Thyroid gland (tissue), 4 donors: ENCODE measurements at regions not wholly inside any gene's neighbourhood (a gene's known extent, or its start where the extent isn't known, plus 50 kb on each side); places are given as distances from the start of the nearest gene placed in this dataset.
"Not testable (repeated sequence)": the region's sequence is repeated elsewhere in the genome, so short reads cannot be mapped to it uniquely, and the experiment has no call there.

Experiments
- DNase-seq, 2 donors: peaks; one replicate each; pipeline ENCODE4 v3.0.0-alpha.2; 2019
- H3K27ac ChIP-seq, 3 donors: fragments of 200-600 bp; sonication (generic); 1 replicate in 2 of 3; 2 replicates in 1 of 3; pipeline ENCODE4 v1.5.1; 2016 to 2019; ENCODE audit warnings: mild to moderate bottlenecking in 1 of 3, moderate library complexity in 1 of 3
- H3K27me3 ChIP-seq: fragments of 200-600 bp; sonication (generic); one replicate; pipeline ENCODE4 v1.5.1; 2019
- H3K36me3 ChIP-seq, 2 donors: fragments of 200-600 bp; sonication (generic); one replicate each; pipeline ENCODE4 v1.5.1; 2016 to 2019
- H3K4me1 ChIP-seq, 2 donors: fragments of 200-600 bp; sonication (generic); one replicate each; pipeline ENCODE4 v1.5.1; 2017 to 2019
- H3K4me3 ChIP-seq, 3 donors: fragments of 200-600 bp; sonication (generic); replicated peaks in 1 of 3; 1 replicate in 2 of 3; 2 replicates in 1 of 3; pipeline ENCODE4 v1.5.1; 2016; ENCODE audit warnings: mild to moderate bottlenecking in 1 of 3
- H3K9me3 ChIP-seq: fragments of 200-600 bp; sonication (generic); one replicate; pipeline ENCODE4 v1.5.1; 2017
- POLR2A ChIP-seq, 2 donors: fragments of 450-650 bp; IDR thresholded peaks; one replicate each; pipeline ENCODE4 v1.6.1; 2017; ENCODE audit warnings: antibody characterized with exemption in 2 of 2, mild to moderate bottlenecking in 2 of 2, moderate library complexity in 1 of 2
- WGBS, 2 donors: methylation state at CpG; one replicate each; pipeline ENCODE4 v1.1.5; 2017; 5-methylcytosine and 5-hydroxymethylcytosine counted together
- intact Hi-C: fragments of 100-400 bp; cut with DNase I; formaldehyde crosslinking; loops from one replicate; pipeline ENCODE4 v1.15.1; 2023
- TF ChIP-seq, protein P1 (sequence below), 6 experiments: fragments of 200-600 bp in 3 of 6; fragments of 450-650 bp in 3 of 6; sonication (generic) in 3 of 6; IDR thresholded peaks; one replicate each; pipeline ENCODE4 v1.5.1; 2016 to 2019; ENCODE audit warnings: antibody characterized with exemption in 6 of 6, mild to moderate bottlenecking in 2 of 6, inconsistent platforms in 1 of 6, moderate library complexity in 1 of 6

DNA sequence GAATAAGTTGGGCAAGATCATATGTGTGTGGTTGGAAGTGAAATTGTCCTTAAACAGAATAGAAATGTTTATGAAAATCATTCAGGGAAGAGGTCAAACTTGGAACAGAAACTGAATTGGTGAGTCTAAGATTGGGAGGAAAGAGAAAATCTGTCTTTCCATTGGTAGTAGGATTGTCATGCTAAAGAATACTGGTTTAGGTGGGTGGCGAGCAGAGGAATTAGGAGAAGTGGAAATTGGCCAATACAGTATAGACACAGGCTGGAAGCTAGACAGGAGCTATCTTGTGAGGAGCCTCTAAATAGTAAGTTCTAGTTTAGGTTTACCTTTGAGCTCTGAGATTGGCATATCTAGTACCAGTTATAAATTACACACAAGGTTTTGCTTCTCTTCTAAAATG is 80.9 kb upstream of the KYNU start:
- H3K4me1 ChIP-seq = no peaks in the 10 kb centered on the region
- intact Hi-C loops = no loop called here
- no peaks in the 10 kb centered on the region for H3K36me3 ChIP-seq
- DNase-seq = no peak
- no peak overlapping the region for H3K27ac ChIP-seq
- 78 to 88% methylated on average over 1 of the region's 1 CpG for WGBS, 2 donors
- no peak for TF ChIP-seq POLR2A (IDR thresholded peaks at IDR 0.05)
- TF ChIP-seq, protein P1, sequence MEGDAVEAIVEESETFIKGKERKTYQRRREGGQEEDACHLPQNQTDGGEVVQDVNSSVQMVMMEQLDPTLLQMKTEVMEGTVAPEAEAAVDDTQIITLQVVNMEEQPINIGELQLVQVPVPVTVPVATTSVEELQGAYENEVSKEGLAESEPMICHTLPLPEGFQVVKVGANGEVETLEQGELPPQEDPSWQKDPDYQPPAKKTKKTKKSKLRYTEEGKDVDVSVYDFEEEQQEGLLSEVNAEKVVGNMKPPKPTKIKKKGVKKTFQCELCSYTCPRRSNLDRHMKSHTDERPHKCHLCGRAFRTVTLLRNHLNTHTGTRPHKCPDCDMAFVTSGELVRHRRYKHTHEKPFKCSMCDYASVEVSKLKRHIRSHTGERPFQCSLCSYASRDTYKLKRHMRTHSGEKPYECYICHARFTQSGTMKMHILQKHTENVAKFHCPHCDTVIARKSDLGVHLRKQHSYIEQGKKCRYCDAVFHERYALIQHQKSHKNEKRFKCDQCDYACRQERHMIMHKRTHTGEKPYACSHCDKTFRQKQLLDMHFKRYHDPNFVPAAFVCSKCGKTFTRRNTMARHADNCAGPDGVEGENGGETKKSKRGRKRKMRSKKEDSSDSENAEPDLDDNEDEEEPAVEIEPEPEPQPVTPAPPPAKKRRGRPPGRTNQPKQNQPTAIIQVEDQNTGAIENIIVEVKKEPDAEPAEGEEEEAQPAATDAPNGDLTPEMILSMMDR (IDR thresholded peaks at IDR 0.05) = no peak
- H3K9me3 ChIP-seq = no peaks in the 10 kb centered on the region
- H3K4me3 ChIP-seq = no peak overlapping the region
- H3K27me3 ChIP-seq = no peaks in the 10 kb centered on the region

DNA sequence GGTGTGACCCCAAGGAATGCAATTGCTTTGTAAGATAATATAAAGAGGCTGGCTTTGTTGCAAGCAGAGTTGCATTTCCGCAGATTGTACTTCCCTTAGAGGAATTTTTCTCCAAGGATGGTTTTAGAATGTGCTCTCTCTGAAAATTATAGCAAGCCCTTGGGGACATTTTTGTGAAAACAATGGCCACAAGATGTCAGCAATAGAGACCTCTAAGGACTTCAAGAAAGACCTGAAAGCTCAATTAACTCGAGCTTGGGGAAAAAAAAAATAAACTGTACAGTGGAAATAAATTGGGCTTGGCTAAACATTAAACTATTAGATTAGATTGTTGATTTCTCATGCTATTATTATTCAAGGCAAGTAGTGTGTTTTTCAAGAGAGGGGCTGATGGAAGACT is 81.3 kb upstream of the KYNU start:
- 21 to 25% methylated on average over 2 of the region's 2 CpGs for WGBS, 2 donors
- Histone ChIP-seq H3K27ac (no peak overlapping the region), H3K9me3 (no peaks in the 10 kb centered on the region), H3K27me3 (no peaks in the 10 kb centered on the region), H3K4me3 (no peak overlapping the region), H3K36me3 (no peaks in the 10 kb centered on the region), H3K4me1 (no peaks in the 10 kb centered on the region)
- TF ChIP-seq, protein P1 (IDR thresholded peaks at IDR 0.05) = no peak
- intact Hi-C loops = no loop called here
- no peak for DNase-seq

DNA sequence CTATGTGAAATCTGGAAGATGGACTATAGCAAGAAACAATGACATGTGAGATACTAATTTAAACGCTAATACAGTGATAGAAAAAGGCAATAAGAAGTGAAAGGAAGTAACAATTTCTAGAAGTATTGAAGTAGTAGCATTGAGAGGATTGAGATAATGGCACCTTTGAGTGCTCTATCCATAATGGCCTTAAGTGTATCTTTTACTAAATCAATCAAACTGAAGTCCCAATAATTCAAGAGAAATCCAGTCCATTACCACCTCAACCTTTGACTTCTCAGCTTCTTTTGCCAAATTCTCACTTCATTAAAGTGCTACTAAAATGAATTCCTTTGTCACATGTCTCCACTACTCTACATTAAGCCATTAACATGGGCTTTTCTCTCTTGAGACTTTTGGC is 82.6 kb upstream of the KYNU start:
- 96 to 97% methylated on average over 1 of the region's 1 CpG for WGBS, 2 donors
- DNase-seq = no peak
- no peak for TF ChIP-seq POLR2A (IDR thresholded peaks at IDR 0.05)
- TF ChIP-seq, protein P1 (IDR thresholded peaks at IDR 0.05) = no peak
- intact Hi-C loops = no loop called here
- Histone ChIP-seq H3K9me3 (no peaks in the 10 kb centered on the region), H3K4me3 (no peak overlapping the region), H3K27me3 (no peaks in the 10 kb centered on the region), H3K36me3 (no peaks in the 10 kb centered on the region), H3K27ac (no peak overlapping the region), H3K4me1 (no peaks in the 10 kb centered on the region)

DNA sequence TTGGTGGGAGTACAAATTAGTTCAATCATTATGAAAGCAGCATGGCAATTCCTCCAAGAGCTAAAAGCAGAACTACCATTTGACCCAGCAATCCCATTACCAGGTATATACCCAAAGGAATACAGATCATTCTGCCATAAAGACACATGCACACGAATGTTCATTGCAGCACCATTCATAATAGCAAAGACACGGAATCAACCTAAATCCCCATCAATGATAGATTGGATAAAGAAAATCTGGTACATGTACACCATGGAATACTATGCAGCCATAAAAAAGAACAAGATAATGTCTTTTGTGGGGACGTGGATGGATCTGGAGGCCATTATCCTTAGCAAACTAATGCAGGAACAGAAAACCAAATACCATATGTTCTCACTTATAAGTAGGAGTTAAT is 85.1 kb upstream of the KYNU start:
- H3K27ac ChIP-seq, H3K36me3 ChIP-seq, intact Hi-C loops, H3K4me3 ChIP-seq, DNase-seq, H3K4me1 ChIP-seq, H3K9me3 ChIP-seq, H3K27me3 ChIP-seq: not testable (repeated sequence)
- 83 to 86% methylated on average over 3 of the region's 3 CpGs for WGBS, 2 donors

DNA sequence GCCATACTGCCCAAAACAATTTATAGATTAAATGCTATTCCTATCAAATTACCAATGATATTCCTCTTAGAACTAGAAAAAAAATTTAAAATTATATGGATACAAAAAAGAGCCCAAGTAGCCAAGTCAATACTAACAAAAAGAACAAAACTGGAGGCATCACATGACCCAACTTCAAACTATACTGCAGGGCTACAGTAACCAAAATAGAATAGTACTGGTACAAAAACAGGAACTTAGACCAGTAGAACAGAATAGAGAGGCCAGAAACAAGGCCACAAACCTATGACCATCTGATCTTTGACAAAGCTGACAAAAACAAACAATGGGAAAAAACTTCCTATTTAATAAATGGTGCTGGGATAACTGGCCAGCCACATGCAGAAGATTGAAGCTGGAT is 86.1 kb upstream of the KYNU start:
- no peak for DNase-seq
- intact Hi-C loops = no loop called here

More for the DNA sequence above, 86.1 kb upstream of the KYNU start:
- TF ChIP-seq POLR2A (IDR thresholded peaks at IDR 0.05) = no peak
- TF ChIP-seq, protein P1 (IDR thresholded peaks at IDR 0.05) = no peak
- no peaks in the 10 kb centered on the region for H3K9me3 ChIP-seq
- no peaks in the 10 kb centered on the region for H3K4me1 ChIP-seq
- H3K36me3 ChIP-seq = no peaks in the 10 kb centered on the region
- H3K4me3 ChIP-seq = no peak overlapping the region
- no peaks in the 10 kb centered on the region for H3K27me3 ChIP-seq
- H3K27ac ChIP-seq = no peak overlapping the region
